Heart left ventricle (tissue), 16 donors: ENCODE measurements at regions not wholly inside any gene's neighbourhood (a gene's known extent, or its start where the extent isn't known, plus 50 kb on each side); places are given as distances from the start of the nearest gene placed in this dataset.

Experiments
- ATAC-seq, 4 donors: fragments of 200-7000 bp; cut with Tn5 transposase; one replicate each; pipeline ENCODE4 v1.9.1; 2020 to 2022; ENCODE audit warnings: moderate library complexity in 4 of 4, mild to moderate bottlenecking in 3 of 4, moderate number of reproducible peaks in 1 of 4
- DNase-seq, 5 donors: peaks; one replicate each; pipeline ENCODE4 v3.0.0-alpha.2; 2020
- H3K27ac ChIP-seq, 12 donors: fragments of 200-600 bp; sonication (generic) in 4 of 12; one replicate each; pipeline versions ENCODE4 v1.5.0 to v1.8.0; 2016 to 2022; ENCODE audit warnings: mild to moderate bottlenecking in 2 of 12
- H3K27me3 ChIP-seq, 9 donors: fragments of 200-600 bp; sonication (generic) in 2 of 9; one replicate each; pipeline versions ENCODE4 v1.5.1 to v1.8.0; 2016 to 2022; ENCODE audit warnings: mild to moderate bottlenecking in 3 of 9
- H3K36me3 ChIP-seq, 9 donors: fragments of 200-600 bp; sonication (generic) in 2 of 9; one replicate each; pipeline versions ENCODE4 v1.5.0 to v1.8.0; 2018 to 2022; ENCODE audit warnings: mild to moderate bottlenecking in 2 of 9
- H3K4me1 ChIP-seq, 12 donors: fragments of 200-600 bp; sonication (generic) in 4 of 12; one replicate each; pipeline versions ENCODE4 v1.5.0 to v1.8.0; 2016 to 2022; ENCODE audit warnings: mild to moderate bottlenecking in 3 of 12
- H3K4me3 ChIP-seq, 12 donors: fragments of 200-600 bp; sonication (generic) in 4 of 12; one replicate each; pipeline versions ENCODE4 v1.5.0 to v1.8.0; 2017 to 2022; ENCODE audit warnings: mild to moderate bottlenecking in 9 of 12, moderate library complexity in 4 of 12
- H3K9me3 ChIP-seq, 12 donors: fragments of 200-600 bp; sonication (generic) in 4 of 12; one replicate each; pipeline versions ENCODE4 v1.5.0 to v1.8.0; 2016 to 2022; ENCODE audit warnings: mild to moderate bottlenecking in 1 of 12
- POLR2A ChIP-seq, 2 donors: fragments of 450-650 bp; IDR thresholded peaks; one replicate each; pipeline ENCODE4 v1.6.1; 2017; ENCODE audit warnings: antibody characterized with exemption in 2 of 2, mild to moderate bottlenecking in 2 of 2, moderate library complexity in 2 of 2
- WGBS, 4 donors: extraction: QIAGEN DNeasy Blood & Tissue Kit in 2 of 4; methylation state at CpG; one replicate each; pipeline versions ENCODE4 v1.1.5 to v1.1.7; 2013 to 2018; 5-methylcytosine and 5-hydroxymethylcytosine counted together
- intact Hi-C, 10 donors: fragments of 100-400 bp; cut with DNase I; formaldehyde crosslinking; loops; one replicate each; pipeline versions ENCODE4 v1.11.1 to v1.14.2; 2022
- TF ChIP-seq, protein P1 (sequence below), 12 donors: fragments of 200-600 bp; sonication (generic) in 4 of 12; IDR thresholded peaks; one replicate each; pipeline versions ENCODE4 v1.5.0 to v1.8.0; 2018 to 2022; ENCODE audit warnings: antibody characterized with exemption in 12 of 12, mild to moderate bottlenecking in 5 of 12
- donor health status: ischemic (EF 13 %, LVEDD 7.1; RV severe dilation, severe dysfunction).
- donor health status: healthy with polysubstance abuse.
- donor health status: DM: no; HTN: yes; CAD: no.
- donor health status: DM: no; HTN: no; CAD: no.
- donor health status: ischemic (EF 25% LVEDD 6.9; RV normal size, moderate dysfunction).
- donor health status: ischemic (EF 25% LVEDD 5.7; RV mildly dilated, moderate dysfunction).
- donor health status: healthy.
- donor health status: DM: yes; HTN: yes; CAD: no.
- donor health status: ischemic (EF 35%, LVEDD 5.7; RV mildly dilated, moderate dysfunction).
- donor health status: nonischemic (EF 11% LVEDD 7.7; RV severe dilation, severe dysfunction).
- donor health status: DM: yes; HTN: yes; CAD: no.
- donor health status: PGD.
- donor health status: ischemic (EF 29% LVEDD 5.4; RV normal size, mild dysfunction).
- donor health status: nonischemic (EF 23%, LVEDD 6.1; RV moderate dilation, normal function).

DNA sequence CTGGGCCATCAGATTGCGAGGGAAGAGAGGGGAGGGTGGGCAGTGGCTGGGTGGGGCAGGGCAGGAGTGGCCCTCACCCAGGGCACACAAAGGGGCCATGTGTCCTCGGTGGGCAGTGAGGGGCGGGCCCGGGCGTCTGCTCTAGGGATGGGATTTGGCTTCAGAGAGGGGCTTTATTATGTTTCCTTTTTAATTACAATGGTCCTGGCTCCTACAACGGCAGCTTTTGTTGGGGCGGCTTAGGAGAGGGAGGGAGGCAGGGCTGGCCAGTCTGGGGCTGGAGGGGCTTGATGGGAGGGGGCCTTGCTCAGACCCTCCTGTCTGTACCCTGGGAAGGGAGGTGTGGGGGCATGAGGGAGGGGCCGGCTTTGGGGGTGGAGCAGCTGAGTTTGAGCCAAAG, 102.8 kb upstream of the WNT4 start:
- Histone ChIP-seq H3K27ac (no peak overlapping the region), H3K9me3 (no peaks in the 10 kb centered on the region), H3K4me3 (no peak overlapping the region), H3K27me3 (peaks cover 0 to 46% (median 12%) of the 10 kb centered on the region in 9 donors), H3K36me3 (no peaks in the 10 kb centered on the region), H3K4me1 (no peaks in the 10 kb centered on the region)
- intact Hi-C loops = no loop called here
- ATAC-seq (no peak), DNase-seq (no peak)
- TF ChIP-seq, protein P1, sequence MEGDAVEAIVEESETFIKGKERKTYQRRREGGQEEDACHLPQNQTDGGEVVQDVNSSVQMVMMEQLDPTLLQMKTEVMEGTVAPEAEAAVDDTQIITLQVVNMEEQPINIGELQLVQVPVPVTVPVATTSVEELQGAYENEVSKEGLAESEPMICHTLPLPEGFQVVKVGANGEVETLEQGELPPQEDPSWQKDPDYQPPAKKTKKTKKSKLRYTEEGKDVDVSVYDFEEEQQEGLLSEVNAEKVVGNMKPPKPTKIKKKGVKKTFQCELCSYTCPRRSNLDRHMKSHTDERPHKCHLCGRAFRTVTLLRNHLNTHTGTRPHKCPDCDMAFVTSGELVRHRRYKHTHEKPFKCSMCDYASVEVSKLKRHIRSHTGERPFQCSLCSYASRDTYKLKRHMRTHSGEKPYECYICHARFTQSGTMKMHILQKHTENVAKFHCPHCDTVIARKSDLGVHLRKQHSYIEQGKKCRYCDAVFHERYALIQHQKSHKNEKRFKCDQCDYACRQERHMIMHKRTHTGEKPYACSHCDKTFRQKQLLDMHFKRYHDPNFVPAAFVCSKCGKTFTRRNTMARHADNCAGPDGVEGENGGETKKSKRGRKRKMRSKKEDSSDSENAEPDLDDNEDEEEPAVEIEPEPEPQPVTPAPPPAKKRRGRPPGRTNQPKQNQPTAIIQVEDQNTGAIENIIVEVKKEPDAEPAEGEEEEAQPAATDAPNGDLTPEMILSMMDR (IDR thresholded peaks at IDR 0.05) = no peak
- TF ChIP-seq POLR2A (IDR thresholded peaks at IDR 0.05) = no peak
- WGBS, 4 donors = 49 to 59% (median 56%) methylated on average over 8 of the region's 8 CpGs

DNA sequence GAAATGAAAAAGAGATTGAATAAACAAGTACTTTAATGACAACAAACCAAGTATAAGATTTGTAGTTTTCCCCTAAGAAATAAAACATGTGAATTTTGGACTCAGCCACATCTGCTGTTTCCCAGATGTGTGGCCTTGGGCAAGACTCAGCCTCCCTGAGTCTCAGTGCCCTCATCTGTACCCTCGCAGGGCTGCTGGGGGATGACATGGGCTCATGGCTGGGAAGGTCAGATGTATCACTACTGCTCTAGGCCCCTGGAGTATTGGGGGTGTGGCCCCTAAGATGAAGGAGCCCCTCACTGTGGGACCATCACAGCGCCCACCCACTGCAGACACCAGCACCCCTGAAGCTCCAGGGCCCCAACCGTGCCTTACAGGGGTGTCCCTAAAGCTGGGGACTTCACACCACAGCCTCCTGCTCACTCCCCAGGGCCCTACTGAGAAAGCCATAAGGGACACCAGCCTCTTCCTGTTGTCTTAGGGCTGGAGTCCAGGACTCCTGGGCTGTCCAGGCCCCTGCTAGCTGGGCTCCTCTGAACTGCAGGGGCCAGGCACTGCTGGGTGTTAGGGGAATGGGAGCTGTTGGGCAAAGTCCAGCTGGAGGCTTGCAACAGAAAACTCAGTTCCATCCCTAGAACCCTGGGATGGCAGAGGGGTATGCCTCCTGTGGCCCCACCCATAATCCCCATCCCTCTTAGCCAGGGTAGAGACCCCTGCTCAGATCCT, 104.0 kb upstream of the WNT4 start:
- no peaks in the 10 kb centered on the region for H3K4me1 ChIP-seq
- no peaks in the 10 kb centered on the region for H3K36me3 ChIP-seq
- no peak overlapping the region for H3K27ac ChIP-seq
- no peak overlapping the region for H3K4me3 ChIP-seq
- TF ChIP-seq POLR2A (IDR thresholded peaks at IDR 0.05) = no peak
- TF ChIP-seq, protein P1 (IDR thresholded peaks at IDR 0.05) = no peak
- no peaks in the 10 kb centered on the region for H3K9me3 ChIP-seq
- DNase-seq (no peak), ATAC-seq (no peak)
- intact Hi-C loops = no loop called here
- peaks cover 0 to 58% (median 14%) of the 10 kb centered on the region in 9 donors for H3K27me3 ChIP-seq
- 75 to 87% (median 81%) methylated on average over 1 to 3 of the region's 3 CpGs for WGBS, 4 donors

DNA sequence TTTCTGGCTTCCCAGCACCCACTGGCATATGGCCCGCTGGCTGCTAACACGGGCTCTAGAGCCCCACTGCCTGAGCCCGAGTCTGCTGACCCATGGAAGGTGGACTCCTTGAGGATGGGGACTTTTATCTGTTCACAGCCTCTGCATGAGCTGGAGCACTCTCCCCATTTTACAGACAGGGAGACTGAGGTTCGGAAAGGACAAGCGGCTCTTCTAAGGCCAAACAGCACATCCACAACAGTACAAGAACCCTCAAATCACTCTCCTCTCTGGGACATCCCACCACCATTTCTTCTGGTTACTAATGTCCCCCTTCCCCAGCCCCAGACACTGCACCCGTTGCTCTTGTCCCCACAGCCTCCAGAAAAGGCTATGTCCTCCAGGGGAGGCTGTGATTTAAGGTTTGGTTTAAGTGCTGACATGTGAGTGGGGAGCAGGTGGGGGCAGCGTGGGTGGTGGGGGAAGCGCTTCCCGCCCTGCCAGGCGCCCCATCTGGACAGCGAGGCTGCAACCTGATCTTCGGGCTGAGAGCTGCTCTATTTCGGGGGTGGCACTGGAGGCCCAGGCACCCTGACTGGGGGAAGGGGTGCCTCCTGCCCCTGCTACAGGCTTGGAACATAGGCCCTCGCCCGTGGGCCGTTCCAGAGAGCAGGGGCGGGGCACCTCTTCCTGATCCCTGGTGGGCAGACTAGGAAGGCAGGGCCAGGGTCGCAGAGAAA, 104.8 kb upstream of the WNT4 start:
- peaks cover 0 to 61% (median 14%) of the 10 kb centered on the region in 9 donors for H3K27me3 ChIP-seq
- H3K9me3 ChIP-seq = no peaks in the 10 kb centered on the region
- no peaks in the 10 kb centered on the region for H3K4me1 ChIP-seq
- TF ChIP-seq, protein P1 (IDR thresholded peaks at IDR 0.05) = no peak
- no peak for TF ChIP-seq POLR2A (IDR thresholded peaks at IDR 0.05)
- 68 to 80% (median 72%) methylated on average over 7 to 18 of the region's 18 CpGs for WGBS, 4 donors
- no peaks in the 10 kb centered on the region for H3K36me3 ChIP-seq
- H3K27ac ChIP-seq = no peak overlapping the region
- DNase-seq (no peak), ATAC-seq (no peak)
- no peak overlapping the region for H3K4me3 ChIP-seq
- intact Hi-C loops = no loop called here

DNA sequence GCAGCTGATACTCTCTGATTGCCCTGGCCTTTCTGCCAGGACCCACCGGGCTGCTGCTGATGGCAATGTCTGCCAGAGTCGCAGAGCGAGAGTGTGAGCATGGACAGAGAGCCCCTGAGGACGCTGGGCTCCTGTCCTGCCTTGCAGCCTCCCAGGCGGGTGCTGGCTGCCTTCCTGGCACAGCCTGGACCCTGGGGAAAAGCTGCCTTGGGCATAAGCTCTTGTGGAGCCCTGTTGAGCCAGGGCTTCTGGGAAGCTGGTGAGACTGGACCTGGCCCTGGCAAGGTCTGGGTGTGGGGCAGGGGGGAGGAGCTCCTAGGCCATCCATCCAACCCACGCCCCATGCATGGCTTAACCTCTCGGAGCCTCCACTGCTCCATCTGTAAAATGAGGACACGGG, 105.8 kb upstream of the WNT4 start:
- intact Hi-C loops = no loop called here
- DNase-seq (no peak), ATAC-seq (no peak)
- WGBS, 4 donors = 68 to 77% (median 72%) methylated on average over 4 to 8 of the region's 8 CpGs
- peaks cover 0 to 61% (median 14%) of the 10 kb centered on the region in 9 donors for H3K27me3 ChIP-seq
- TF ChIP-seq POLR2A (IDR thresholded peaks at IDR 0.05) = no peak
- TF ChIP-seq, protein P1 (IDR thresholded peaks at IDR 0.05) = no peak
- no peak overlapping the region for H3K4me3 ChIP-seq
- H3K36me3 ChIP-seq = no peaks in the 10 kb centered on the region
- H3K27ac ChIP-seq = no peak overlapping the region
- H3K9me3 ChIP-seq = no peaks in the 10 kb centered on the region
- no peaks in the 10 kb centered on the region for H3K4me1 ChIP-seq
